Fibroblast of villous mesenchyme (primary cell): ENCODE measurements at regions not wholly inside any gene's neighbourhood (a gene's known extent, or its start where the extent isn't known, plus 50 kb on each side); places are given as distances from the start of the nearest gene placed in this dataset.

Experiments used
- DNase-seq: peaks from one replicate; pipeline ENCODE4 v3.0.0-alpha.2; 2010; ENCODE audit warnings: low read depth
- H3K4me3 ChIP-seq: 2 replicates; pipeline ENCODE4 v1.5.1; 2011; ENCODE audit warnings: low read depth, mild to moderate bottlenecking, low read length
- TF ChIP-seq, protein P1 (sequence below): IDR thresholded peaks from 2 replicates; pipeline ENCODE4 v1.5.1; 2012; ENCODE audit warnings: low read depth, mild to moderate bottlenecking, low read length; ENCODE audit not compliant: insufficient read depth

DNA sequence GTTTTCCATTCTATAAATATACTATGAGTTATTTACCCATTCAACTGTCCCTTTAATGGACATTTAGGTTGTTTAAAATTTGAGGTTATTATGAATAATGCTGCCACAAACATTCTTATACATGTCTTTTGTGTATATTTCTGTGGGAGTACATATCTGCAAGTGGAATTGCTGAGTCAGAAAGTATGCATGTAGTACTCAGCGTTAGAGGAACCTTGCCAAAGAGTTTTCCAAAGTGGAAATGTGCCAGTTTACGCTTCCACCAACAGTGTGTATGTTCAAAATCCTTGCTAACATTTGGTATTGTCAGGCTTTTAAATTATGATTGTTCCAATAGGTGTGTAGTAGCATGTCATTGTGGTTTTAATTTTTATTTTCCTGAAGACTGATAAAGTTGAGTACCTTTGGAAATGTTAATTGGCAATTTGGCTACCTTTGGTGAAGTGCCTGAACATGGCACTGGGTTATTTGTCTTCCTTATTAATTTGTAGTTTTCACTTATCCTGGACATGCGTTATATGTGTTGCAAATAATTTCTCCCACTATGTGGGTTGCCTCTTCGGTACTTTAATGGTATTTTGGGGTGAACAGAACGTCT is 341.2 kb downstream of the CD83 start:
- H3K4me3 ChIP-seq: no peak overlapping the region
- peak; percentile 68 for DNase-seq
- TF ChIP-seq, protein P1, sequence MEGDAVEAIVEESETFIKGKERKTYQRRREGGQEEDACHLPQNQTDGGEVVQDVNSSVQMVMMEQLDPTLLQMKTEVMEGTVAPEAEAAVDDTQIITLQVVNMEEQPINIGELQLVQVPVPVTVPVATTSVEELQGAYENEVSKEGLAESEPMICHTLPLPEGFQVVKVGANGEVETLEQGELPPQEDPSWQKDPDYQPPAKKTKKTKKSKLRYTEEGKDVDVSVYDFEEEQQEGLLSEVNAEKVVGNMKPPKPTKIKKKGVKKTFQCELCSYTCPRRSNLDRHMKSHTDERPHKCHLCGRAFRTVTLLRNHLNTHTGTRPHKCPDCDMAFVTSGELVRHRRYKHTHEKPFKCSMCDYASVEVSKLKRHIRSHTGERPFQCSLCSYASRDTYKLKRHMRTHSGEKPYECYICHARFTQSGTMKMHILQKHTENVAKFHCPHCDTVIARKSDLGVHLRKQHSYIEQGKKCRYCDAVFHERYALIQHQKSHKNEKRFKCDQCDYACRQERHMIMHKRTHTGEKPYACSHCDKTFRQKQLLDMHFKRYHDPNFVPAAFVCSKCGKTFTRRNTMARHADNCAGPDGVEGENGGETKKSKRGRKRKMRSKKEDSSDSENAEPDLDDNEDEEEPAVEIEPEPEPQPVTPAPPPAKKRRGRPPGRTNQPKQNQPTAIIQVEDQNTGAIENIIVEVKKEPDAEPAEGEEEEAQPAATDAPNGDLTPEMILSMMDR: no peak

DNA sequence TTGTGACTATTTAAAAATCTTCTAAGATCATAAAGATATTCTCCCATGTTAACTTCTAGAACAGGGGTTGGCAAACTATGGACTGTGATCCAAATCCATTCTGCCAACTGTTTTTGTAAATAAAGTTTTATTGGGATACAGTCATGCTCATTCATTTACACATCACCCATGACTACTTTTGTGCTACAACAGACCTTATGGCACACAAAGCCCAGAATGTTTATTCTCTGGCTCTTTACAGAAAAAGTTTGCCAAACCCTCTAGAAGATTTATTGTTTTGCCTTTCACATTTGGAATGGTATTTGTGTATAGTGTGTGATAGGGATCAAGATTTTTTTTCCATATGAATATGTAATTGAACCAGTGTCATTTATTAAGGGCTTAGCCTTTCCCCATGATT is 341.7 kb downstream of the CD83 start:
- TF ChIP-seq, protein P1: no peak
- no peak overlapping the region for H3K4me3 ChIP-seq
- DNase-seq: no peak

DNA sequence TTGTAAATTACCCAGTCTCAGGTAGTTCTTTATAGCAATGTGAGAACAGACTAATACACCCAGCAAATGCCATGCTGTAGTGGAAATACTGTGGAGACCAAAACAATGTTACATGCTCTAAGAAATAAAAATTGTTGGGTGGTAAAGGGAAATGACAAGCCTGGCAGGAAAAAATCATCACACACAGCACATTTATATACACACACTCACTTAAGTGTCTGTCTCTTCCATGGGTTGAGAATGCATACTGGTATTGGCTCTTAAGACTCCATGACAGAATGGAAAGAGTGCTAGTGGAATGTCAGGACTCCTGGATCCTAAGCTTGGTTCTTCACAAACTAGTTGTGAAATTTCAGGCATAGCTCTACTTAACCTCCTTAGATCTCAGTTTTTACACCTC is 343.0 kb downstream of the CD83 start:
- DNase-seq: no peak
- TF ChIP-seq, protein P1: no peak
- H3K4me3 ChIP-seq: no peak overlapping the region

- no peak overlapping the region for H3K4me3 ChIP-seq
- DNase-seq: no peak
- TF ChIP-seq, protein P1: no peak
Observed at GRCh38 chr6:14462135-14462534, 344.6 kb downstream of the CD83 start.

- H3K4me3 ChIP-seq: no peak overlapping the region
- DNase-seq: no peak
- TF ChIP-seq, protein P1: no peak
Observed at GRCh38 chr6:14462566-14462965, 345.0 kb downstream of the CD83 start.

DNA sequence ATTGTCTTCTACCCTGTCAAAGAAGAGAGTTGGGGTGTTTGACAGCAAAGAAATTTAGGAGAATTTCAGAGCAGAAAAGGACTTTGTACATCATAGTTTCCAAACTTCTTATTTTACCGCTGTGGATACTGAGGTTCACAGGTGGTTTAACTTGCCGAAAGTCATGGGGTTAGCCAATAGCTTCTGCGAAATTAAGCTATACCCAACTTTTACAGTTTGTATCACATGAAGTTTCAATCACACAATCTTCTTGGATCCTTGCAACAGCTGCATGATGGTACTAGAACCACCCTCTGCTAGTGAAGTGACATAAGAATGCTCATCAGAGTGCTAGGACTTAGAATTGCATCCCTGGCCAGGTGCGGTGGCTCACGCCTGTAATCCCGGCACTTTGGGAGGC is 345.5 kb downstream of the CD83 start:
- TF ChIP-seq, protein P1: no peak
- DNase-seq: no peak
- H3K4me3 ChIP-seq: no peak overlapping the region

DNA sequence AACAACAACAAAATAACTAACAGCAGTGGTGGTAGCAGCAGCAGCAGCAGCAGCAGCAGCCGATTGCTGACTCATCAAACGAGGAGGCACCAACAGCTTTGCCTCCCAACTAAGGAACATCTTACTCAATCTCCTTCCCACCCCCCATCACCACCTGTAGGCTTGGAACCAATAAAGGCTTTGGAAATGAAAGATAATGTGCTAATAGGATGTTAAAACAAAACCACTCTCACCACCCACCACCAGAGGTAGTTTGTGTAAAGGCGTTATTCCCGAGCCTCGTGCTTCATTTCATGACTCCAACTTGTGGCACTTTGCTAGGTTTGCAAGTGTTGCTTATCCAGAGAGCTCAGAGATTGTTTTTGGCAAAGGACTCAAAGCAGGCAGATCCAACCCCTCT is 346.5 kb downstream of the CD83 start:
- H3K4me3 ChIP-seq: no peak overlapping the region
- TF ChIP-seq, protein P1: peak; percentile 35
- peak; percentile 42 for DNase-seq
